ENCODE measurements at regions not wholly inside any gene's neighbourhood (a gene's known extent, or its start where the extent isn't known, plus 50 kb on each side); places are given as distances from the start of the nearest gene placed in this dataset.

DNA sequence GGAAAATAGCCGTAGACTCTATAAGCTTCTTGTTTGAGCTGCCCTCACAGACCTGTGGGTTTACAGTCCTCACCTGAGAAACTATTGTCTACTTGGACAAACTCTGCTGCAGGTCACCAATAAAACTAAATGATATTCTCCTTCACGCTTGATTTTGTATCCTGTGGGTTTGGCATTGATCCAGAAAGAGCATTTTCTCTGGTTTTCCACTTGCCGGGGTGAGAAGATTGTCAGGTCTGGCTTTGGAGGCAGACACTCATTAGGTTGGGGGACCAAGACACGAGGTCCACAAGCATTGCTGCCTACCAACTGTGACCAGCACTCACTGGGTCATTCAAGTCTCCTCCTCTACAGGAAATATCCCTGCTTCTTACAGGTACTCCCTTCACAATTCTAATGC is 68.5 kb downstream of the CDC14C start:
- H3K27me3 ChIP-seq: no peaks in the 10 kb centered on the region
- TF ChIP-seq POLR2AphosphoS5 (IDR thresholded peaks at IDR 0.05): no peak
- no peak for TF ChIP-seq POLR2A (IDR thresholded peaks at IDR 0.05)
- TF ChIP-seq EP300 (IDR thresholded peaks at IDR 0.05): no peak
- TF ChIP-seq, protein P1, sequence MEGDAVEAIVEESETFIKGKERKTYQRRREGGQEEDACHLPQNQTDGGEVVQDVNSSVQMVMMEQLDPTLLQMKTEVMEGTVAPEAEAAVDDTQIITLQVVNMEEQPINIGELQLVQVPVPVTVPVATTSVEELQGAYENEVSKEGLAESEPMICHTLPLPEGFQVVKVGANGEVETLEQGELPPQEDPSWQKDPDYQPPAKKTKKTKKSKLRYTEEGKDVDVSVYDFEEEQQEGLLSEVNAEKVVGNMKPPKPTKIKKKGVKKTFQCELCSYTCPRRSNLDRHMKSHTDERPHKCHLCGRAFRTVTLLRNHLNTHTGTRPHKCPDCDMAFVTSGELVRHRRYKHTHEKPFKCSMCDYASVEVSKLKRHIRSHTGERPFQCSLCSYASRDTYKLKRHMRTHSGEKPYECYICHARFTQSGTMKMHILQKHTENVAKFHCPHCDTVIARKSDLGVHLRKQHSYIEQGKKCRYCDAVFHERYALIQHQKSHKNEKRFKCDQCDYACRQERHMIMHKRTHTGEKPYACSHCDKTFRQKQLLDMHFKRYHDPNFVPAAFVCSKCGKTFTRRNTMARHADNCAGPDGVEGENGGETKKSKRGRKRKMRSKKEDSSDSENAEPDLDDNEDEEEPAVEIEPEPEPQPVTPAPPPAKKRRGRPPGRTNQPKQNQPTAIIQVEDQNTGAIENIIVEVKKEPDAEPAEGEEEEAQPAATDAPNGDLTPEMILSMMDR (IDR thresholded peaks at IDR 0.05): no peak
- H3K9me3 ChIP-seq: no peaks in the 10 kb centered on the region
- H3K4me3 ChIP-seq: no peak overlapping the region
- WGBS, 2 donors: 68 to 70% methylated on average over 4 of the region's 4 CpGs
- no peak for DNase-seq
- ATAC-seq (ENCODE audit: low FRiP score in 2 of 2): no peak
- no peaks in the 10 kb centered on the region for H3K36me3 ChIP-seq
- H3K27ac ChIP-seq: no peak overlapping the region
- H3K4me1 ChIP-seq: no peaks in the 10 kb centered on the region

DNA sequence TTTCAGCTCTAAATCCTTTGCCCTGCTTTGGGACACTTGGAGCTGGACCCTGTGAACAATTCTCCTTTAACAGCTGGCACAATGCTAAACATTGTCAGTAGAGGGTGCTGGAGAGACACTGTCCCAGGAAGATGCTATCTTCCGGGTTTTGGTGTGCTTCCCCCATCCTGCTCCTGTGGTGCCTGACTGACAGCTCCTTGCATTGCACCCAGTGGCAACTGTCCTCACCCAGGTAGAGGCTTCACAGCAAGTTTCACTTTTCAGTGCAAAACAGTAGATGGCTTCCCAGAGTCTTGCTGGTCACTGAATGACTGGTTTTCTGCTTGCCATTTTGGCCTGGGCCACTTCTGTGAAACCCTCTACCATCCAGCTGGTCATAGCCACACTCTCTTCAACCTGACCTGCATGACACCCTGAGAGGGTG is 77.3 kb downstream of the CDC14C start:
- ATAC-seq (ENCODE audit: low FRiP score in 2 of 2) (peak in 1 of 2 donors; percentile 70), DNase-seq (no peak)
- Histone ChIP-seq H3K27me3 (no peaks in the 10 kb centered on the region), H3K36me3 (no peaks in the 10 kb centered on the region), H3K27ac (no peak overlapping the region), H3K4me1 (no peaks in the 10 kb centered on the region), H3K9me3 (no peaks in the 10 kb centered on the region), H3K4me3 (no peak overlapping the region)
- TF ChIP-seq EP300 (IDR thresholded peaks at IDR 0.05): no peak
- TF ChIP-seq, protein P1 (IDR thresholded peaks at IDR 0.05): peak in 2 of 6 experiments; percentile 16 to 25
- WGBS, 2 donors: 0 to 8% methylated on average over 1 of the region's 1 CpG

DNA sequence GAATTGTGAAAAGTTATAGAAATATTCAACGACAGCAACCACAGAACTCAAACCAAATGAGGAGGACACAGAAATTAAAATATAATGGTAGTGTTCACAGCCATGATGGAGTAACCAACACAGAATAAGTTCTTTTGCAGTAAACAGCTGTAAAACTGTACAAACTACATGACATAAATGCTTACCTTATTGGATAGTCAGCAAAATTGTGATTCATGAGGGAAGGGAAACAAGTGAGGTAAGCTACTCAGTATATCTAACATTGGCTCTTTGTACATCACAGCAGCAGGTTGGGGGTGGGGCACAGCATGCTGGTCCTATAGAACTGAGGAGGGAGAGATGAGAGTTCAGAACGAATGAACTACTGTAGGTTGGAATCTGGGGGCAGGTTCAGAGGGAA is 86.4 kb downstream of the CDC14C start:
- Histone ChIP-seq H3K27ac (no peak overlapping the region), H3K36me3 (no peaks in the 10 kb centered on the region), H3K9me3 (no peaks in the 10 kb centered on the region), H3K4me1 (no peaks in the 10 kb centered on the region), H3K27me3 (no peaks in the 10 kb centered on the region), H3K4me3 (no peak overlapping the region)
- TF ChIP-seq POLR2AphosphoS5 (IDR thresholded peaks at IDR 0.05): no peak
- no peak for TF ChIP-seq EP300 (IDR thresholded peaks at IDR 0.05)
- TF ChIP-seq, protein P1 (IDR thresholded peaks at IDR 0.05): no peak
- no peak for TF ChIP-seq POLR2A (IDR thresholded peaks at IDR 0.05)
- ATAC-seq (ENCODE audit: low FRiP score in 2 of 2) (no peak), DNase-seq (no peak)
- WGBS, 2 donors: 60 to 74% methylated on average over 2 of the region's 2 CpGs

DNA sequence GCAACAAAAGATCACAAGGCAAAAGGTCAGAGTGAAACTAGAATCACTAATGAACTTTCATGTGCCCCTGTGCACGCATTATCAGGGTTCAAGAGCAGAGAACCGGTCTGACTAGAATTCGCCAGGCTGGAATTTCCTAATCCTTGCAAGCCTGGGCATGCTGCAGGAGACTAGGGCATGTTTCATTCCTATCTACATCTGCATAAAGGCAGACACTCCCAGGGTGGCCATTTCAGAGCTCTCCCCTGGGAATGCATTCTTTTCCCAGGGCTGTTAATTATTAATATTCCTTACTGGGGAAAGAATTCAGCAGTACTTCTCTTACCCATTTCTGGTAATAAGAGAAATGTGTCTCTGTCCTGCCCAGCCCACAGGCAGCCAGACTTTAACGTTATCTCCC is 90.5 kb downstream of the CDC14C start:
- H3K36me3 ChIP-seq: no peaks in the 10 kb centered on the region
- H3K27ac ChIP-seq: no peak overlapping the region
- no peak for ATAC-seq (ENCODE audit: low FRiP score in 2 of 2)
- no peaks in the 10 kb centered on the region for H3K27me3 ChIP-seq
- no peak for DNase-seq
- TF ChIP-seq EP300 (IDR thresholded peaks at IDR 0.05) (no peak), POLR2A (IDR thresholded peaks at IDR 0.05) (no peak), POLR2AphosphoS5 (IDR thresholded peaks at IDR 0.05) (no peak)
- TF ChIP-seq, protein P1 (IDR thresholded peaks at IDR 0.05): no peak
- WGBS, 2 donors: 68 to 74% methylated on average over 4 of the region's 4 CpGs
- no peaks in the 10 kb centered on the region for H3K9me3 ChIP-seq
- H3K4me3 ChIP-seq: no peak overlapping the region
- no peaks in the 10 kb centered on the region for H3K4me1 ChIP-seq

DNA sequence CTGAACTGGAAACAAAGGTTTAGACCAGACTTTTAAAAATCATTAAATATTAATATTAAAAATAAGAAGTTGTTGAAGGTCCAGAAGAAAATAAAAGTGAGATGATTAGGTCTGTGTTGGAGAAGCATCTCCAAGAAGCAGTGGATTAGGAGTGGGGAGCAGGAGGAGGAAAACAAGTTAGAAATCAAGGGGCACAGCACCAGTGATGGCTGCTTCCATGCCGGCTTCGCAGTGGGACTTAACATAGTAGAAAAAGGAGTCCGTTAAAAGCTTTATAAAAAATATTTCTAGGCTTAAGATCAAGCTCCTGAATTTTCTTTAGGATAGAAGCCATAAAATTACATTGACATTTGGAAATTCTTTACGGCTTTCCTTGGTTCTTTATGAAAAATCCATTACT is 95.8 kb downstream of the CDC14C start:
- H3K27ac ChIP-seq: no peak overlapping the region
- ATAC-seq (ENCODE audit: low FRiP score in 2 of 2) (no peak), DNase-seq (no peak)
- H3K36me3 ChIP-seq: no peaks in the 10 kb centered on the region
- no peaks in the 10 kb centered on the region for H3K27me3 ChIP-seq
- WGBS, 2 donors: 72 to 85% methylated on average over 4 of the region's 4 CpGs
- TF ChIP-seq POLR2AphosphoS5 (IDR thresholded peaks at IDR 0.05): no peak
- no peaks in the 10 kb centered on the region for H3K9me3 ChIP-seq
- no peak overlapping the region for H3K4me3 ChIP-seq
- H3K4me1 ChIP-seq: no peaks in the 10 kb centered on the region

Data from upper lobe of left lung (tissue), 6 donors.